ENCODE measurements at regions not wholly inside any gene's neighbourhood (a gene's known extent, or its start where the extent isn't known, plus 50 kb on each side); places are given as distances from the start of the nearest gene placed in this dataset.

GRCh38 chr19:29404951-29405727 lies 120.7 kb upstream of the VSTM2B start:
- TF ChIP-seq, protein P1, sequence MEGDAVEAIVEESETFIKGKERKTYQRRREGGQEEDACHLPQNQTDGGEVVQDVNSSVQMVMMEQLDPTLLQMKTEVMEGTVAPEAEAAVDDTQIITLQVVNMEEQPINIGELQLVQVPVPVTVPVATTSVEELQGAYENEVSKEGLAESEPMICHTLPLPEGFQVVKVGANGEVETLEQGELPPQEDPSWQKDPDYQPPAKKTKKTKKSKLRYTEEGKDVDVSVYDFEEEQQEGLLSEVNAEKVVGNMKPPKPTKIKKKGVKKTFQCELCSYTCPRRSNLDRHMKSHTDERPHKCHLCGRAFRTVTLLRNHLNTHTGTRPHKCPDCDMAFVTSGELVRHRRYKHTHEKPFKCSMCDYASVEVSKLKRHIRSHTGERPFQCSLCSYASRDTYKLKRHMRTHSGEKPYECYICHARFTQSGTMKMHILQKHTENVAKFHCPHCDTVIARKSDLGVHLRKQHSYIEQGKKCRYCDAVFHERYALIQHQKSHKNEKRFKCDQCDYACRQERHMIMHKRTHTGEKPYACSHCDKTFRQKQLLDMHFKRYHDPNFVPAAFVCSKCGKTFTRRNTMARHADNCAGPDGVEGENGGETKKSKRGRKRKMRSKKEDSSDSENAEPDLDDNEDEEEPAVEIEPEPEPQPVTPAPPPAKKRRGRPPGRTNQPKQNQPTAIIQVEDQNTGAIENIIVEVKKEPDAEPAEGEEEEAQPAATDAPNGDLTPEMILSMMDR (IDR thresholded peaks at IDR 0.05): no peak
- TF ChIP-seq EZH2phosphoT487 (IDR thresholded peaks at IDR 0.05) (no peak), EZH2 (IDR thresholded peaks at IDR 0.05) (no peak)
